GM21717 (cell line): ENCODE measurements at regions not wholly inside any gene's neighbourhood (a gene's known extent, or its start where the extent isn't known, plus 50 kb on each side); places are given as distances from the start of the nearest gene placed in this dataset.

Source experiments
- ATAC-seq: cut with Tn5 transposase; IDR thresholded peaks from one replicate; pipeline ENCODE4 v1.9.1; 2021; ENCODE audit warnings: mild to moderate bottlenecking, moderate library complexity; ENCODE audit not compliant: unreplicated experiment

DNA sequence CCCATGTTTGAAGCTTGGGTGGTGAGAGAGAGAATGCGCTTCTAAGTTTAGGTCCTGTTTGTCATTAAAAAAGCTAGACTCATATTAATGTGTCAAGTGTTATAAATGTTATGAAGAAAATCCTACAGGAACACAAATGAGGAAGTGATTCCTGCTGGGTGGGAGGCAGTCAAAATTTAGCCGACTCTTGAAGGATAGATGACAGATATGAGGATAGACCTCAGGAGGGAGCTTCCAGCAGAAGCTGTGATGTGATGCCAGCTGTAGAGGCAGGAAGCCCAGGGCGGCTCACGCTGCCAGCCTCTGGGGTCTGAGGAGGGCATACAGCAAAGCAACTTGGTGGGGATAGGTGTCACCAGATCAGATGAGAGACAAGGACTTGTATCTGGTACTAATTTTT, 74.7 kb upstream of the ADAMTS16 start:
- ATAC-seq, result no peak

DNA sequence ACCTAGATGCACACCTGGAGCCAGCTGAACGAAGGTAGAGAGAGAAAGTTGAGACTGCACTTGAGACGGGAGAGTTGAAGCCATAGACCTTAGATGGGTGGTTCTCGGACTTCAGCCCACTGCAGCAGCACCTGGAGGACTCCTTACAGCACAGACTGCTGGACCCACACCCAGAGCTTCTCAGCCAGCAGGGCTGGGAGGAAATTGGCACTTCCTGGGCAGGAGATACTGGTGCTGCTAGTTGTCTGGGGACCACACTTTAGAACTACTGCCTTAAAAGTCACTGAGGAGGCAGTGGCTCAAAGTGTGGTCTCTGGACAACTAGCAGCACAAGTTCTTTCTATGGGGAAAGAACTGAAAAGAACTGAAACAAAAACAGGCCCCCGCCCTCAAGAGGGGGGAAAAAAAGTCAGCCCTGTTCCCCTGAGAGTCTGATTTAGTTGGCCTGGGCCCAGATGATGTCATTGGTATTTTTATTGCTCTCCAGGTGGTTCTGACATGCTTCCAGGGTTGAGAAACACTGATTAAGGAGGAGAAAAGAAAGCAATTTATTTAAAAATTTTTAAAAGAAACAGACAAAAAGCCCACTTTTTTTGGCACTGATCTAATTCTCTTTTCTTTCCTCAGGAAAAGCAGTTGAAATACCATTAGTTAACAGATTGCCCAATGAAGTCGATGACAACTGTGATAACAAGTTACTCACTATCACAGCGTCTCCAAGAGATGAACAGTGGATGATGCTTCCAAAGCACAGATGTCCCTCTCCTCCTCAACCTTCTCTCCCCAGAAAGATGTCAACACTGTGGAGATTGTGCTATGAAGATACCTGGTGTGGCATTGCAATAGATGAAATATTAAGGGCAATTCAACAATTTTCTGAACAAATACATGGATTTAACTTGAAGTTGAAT, 73.6 kb upstream of the ADAMTS16 start:
- ATAC-seq, result no peak

DNA sequence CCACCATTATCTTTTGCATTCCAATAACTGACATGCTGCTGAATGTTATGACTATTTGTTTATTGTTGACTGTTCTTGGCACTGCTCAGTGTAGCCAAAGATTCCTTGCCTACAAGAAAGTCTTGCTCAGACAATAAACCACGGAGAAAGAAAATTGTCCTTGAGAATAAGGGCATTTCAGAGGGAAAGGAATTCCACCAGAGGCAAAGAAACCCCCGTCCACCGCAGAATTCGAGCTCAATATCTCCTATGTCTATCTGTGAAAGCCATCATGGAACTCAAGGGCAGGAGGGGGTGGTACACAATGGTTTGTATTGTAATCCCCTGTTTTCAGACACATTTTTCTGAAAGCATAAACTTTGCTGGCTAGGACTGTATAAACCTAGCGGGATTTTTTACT, 70.3 kb upstream of the ADAMTS16 start:
- no peak for ATAC-seq

DNA sequence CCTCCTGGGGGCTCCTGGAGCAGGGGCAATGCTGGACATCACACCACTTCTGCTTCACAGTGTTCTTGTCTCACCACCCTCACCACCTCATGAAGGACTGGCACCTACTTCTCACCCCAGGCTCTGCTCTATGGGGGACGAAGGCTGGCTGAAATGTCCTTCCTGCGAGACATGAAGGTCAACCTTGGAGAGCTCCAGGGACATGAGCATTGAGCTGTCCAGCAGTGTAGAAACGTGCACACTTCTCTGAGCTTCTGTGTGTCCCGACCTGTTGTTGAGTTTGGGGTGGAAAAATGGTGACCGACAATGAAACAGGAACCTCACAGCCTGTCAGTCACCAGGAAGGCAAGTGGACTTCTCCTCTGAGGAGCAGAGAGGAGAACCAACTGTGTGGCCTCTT, 68.6 kb upstream of the ADAMTS16 start:
- no peak for ATAC-seq

DNA sequence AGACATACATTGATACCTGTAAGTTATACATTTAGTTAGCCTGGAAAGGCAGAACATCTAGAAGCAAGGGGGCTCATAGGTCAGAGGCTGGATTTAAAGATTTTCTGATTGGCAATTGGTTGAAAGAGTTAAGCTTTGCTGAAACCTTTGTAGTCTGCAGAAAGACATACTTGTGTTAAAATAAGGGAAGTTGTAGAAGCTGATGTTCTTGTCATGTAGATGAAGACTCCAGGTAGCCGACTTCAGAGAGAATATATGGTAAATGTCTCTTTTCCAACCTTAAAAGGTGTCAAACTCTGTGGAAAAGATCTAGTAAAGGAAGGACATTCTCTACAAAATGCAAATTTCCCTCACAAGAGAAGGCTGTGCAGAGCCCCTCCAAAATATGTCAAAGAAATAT, 62.9 kb upstream of the ADAMTS16 start:
- no peak for ATAC-seq

DNA sequence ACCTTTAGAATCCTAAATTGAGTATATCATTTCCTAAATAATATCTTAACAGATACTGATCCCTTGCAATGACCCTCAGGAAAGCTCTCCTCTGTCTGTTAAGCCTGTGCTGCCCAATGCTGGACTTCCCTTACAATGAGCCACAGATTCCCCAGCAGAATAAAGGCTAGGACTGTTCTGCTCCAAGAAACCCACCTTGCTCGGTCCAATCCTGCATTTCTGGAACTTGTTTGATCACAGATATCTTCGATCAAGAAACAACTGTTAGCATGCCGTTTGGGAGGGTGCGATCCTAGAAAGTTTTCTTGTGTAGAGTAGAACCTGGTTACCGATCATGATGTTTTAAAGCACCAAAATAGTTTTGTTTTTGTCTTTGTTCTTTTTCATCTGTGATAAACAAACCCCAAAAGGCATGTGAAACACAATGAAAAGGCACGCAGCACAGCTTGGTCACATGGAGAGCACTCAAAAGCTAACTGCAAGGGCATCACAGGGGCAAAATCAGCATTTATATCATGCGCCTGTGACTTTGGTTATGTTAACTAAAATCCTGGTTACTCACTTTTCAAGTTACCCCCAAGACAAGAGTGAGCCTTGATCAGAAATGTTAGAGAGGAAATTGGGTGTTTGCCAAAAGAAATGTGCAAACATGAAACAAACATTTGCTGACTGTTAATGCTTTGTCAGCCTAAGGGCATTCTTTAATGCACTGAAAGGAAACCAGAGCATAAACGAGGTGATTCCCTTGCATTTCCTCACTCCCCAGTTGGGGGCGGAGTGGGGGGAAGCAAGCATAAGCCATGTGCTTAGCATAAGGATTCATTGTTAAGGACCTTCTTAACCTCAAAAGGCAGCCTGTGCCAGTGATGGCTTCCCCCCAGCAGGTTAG, 61.9 kb upstream of the ADAMTS16 start:
- ATAC-seq, result no peak

- no peak for ATAC-seq
Observed at GRCh38 chr5:5079876-5080275, 60.3 kb upstream of the ADAMTS16 start.

DNA sequence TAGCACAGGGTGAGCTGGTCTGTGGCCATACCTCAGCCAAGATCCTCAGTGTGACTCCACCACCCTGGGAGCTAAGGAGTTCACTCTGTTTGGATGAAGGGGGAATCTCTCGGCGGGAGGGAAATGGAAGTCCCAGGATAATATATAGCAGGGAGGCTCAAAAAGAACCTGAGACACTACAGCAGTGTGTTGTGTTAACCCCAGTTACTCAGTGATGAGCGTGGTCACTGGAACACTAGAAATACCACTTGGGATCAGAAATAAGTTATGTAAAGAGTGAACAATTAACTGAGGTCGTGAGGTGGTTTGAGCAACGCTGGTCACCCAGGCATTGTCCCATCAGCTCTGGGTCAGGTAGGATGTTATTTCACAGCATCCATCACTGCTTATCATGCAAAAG, 59.3 kb upstream of the ADAMTS16 start:
- no peak for ATAC-seq

- no peak for ATAC-seq
Observed at GRCh38 chr5:5085381-5085780, 54.7 kb upstream of the ADAMTS16 start.

GRCh38 chr5:5089895-5090649, 50.1 kb upstream of the ADAMTS16 start:
- no peak for ATAC-seq
